Gastrocnemius medialis (tissue), 4 donors: ENCODE measurements at regions not wholly inside any gene's neighbourhood (a gene's known extent, or its start where the extent isn't known, plus 50 kb on each side); places are given as distances from the start of the nearest gene placed in this dataset.

Experiments
- ATAC-seq, 2 donors: fragments of 150-250 bp; one replicate each; pipeline ENCODE4 v1.9.1; 2016
- DNase-seq, 2 donors: peaks; one replicate each; pipeline ENCODE4 v3.0.0-alpha.2; 2019
- H3K27ac ChIP-seq, 4 donors: fragments of 200-600 bp; sonication (generic); 1 replicate in 1 of 4; 2 replicates in 3 of 4; pipeline ENCODE4 v1.5.1; 2016 to 2018; ENCODE audit warnings: mild to moderate bottlenecking in 2 of 4, moderate library complexity in 1 of 4
- H3K27me3 ChIP-seq, 3 donors: fragments of 200-600 bp; sonication (generic) in 2 of 3; 1 replicate in 1 of 3; 2 replicates in 2 of 3; pipeline versions ENCODE4 v1.5.1 to v1.6.0; 2016 to 2019; ENCODE audit warnings: mild to moderate bottlenecking in 1 of 3, moderate library complexity in 1 of 3
- H3K36me3 ChIP-seq, 2 donors: fragments of 200-600 bp; sonication (generic) in 1 of 2; one replicate each; pipeline ENCODE4 v1.5.1; 2017 to 2018
- H3K4me1 ChIP-seq, 2 donors: fragments of 200-600 bp; sonication (generic) in 1 of 2; one replicate each; pipeline ENCODE4 v1.5.1; 2016 to 2017; ENCODE audit warnings: mild to moderate bottlenecking in 2 of 2
- H3K4me3 ChIP-seq, 4 donors: fragments of 200-600 bp; sonication (generic) in 3 of 4; 1 replicate in 1 of 4; 2 replicates in 3 of 4; pipeline ENCODE4 v1.5.1; 2016 to 2019; ENCODE audit warnings: mild to moderate bottlenecking in 2 of 4
- H3K9me3 ChIP-seq, 3 donors: fragments of 200-600 bp; sonication (generic) in 2 of 3; 1 replicate in 1 of 3; 2 replicates in 2 of 3; pipeline ENCODE4 v1.5.1; 2016 to 2019
- POLR2A ChIP-seq, 2 donors: fragments of 450-650 bp; IDR thresholded peaks; one replicate each; pipeline ENCODE4 v1.6.1; 2017; ENCODE audit warnings: antibody characterized with exemption in 2 of 2, mild to moderate bottlenecking in 2 of 2, moderate library complexity in 2 of 2
- in situ Hi-C, 4 donors: fragments of 200-750 bp; cut with MboI; loops; one replicate each; pipeline versions ENCODE4 v1.15.0 to v1.8.0; 2017; ENCODE audit warnings: low sequenced_read_pairs in 4 of 4
- intact Hi-C: fragments of 100-400 bp; cut with DNase I; formaldehyde crosslinking; loops from one replicate; pipeline ENCODE4 v1.15.1; 2023; ENCODE audit warnings: low total_unique reads
- TF ChIP-seq, protein P1 (sequence below), 5 experiments: fragments of 450-650 bp in 3 of 5; fragments of 200-600 bp in 2 of 5; sonication (generic) in 2 of 5; IDR thresholded peaks in 4 of 5; conservative IDR thresholded peaks in 1 of 5; 1 replicate in 4 of 5; 2 replicates in 1 of 5; pipeline ENCODE4 v1.5.1; 2016 to 2019; ENCODE audit warnings: antibody characterized with exemption in 5 of 5, mild to moderate bottlenecking in 3 of 5, moderate library complexity in 3 of 5

DNA sequence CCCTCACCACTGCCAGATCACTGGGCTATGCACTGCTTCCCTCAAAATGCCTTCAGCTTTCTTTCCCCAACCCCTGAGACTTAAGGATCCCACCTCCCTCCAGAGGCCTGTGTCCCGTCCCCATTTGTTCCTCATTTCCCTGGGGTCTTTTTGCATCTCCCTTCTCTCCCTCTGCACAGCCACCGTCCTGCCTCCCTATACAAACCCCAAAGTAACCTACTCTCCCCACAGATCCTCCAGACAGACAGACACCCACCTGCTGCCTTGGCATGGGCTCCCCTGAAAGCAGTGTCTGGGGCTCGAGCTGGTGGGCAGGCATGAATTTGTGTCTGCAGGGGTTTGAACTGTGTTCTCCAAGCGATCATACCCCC, 69.4 kb upstream of the TNRC6C start:
- in situ Hi-C loops (no loop called here), intact Hi-C loops (loop anchor here (5.0 kb wide), 3 partner anchors 57 to 567 kb away; no protein-coding TSS in a partner anchor)
- H3K4me3 ChIP-seq = no peak overlapping the region
- no peaks in the 10 kb centered on the region for H3K27me3 ChIP-seq
- no peak for TF ChIP-seq POLR2A (IDR thresholded peaks at IDR 0.05)
- TF ChIP-seq, protein P1, sequence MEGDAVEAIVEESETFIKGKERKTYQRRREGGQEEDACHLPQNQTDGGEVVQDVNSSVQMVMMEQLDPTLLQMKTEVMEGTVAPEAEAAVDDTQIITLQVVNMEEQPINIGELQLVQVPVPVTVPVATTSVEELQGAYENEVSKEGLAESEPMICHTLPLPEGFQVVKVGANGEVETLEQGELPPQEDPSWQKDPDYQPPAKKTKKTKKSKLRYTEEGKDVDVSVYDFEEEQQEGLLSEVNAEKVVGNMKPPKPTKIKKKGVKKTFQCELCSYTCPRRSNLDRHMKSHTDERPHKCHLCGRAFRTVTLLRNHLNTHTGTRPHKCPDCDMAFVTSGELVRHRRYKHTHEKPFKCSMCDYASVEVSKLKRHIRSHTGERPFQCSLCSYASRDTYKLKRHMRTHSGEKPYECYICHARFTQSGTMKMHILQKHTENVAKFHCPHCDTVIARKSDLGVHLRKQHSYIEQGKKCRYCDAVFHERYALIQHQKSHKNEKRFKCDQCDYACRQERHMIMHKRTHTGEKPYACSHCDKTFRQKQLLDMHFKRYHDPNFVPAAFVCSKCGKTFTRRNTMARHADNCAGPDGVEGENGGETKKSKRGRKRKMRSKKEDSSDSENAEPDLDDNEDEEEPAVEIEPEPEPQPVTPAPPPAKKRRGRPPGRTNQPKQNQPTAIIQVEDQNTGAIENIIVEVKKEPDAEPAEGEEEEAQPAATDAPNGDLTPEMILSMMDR (IDR thresholded peaks at IDR 0.05 in 4 of 5, conservative IDR thresholded peaks at IDR 0.05 in 1 of 5) = no peak
- ATAC-seq (no peak), DNase-seq (no peak)
- no peaks in the 10 kb centered on the region for H3K36me3 ChIP-seq
- no peaks in the 10 kb centered on the region for H3K9me3 ChIP-seq
- H3K27ac ChIP-seq = no peak overlapping the region
- peaks cover 5 to 11% of the 10 kb centered on the region in 2 donors for H3K4me1 ChIP-seq

DNA sequence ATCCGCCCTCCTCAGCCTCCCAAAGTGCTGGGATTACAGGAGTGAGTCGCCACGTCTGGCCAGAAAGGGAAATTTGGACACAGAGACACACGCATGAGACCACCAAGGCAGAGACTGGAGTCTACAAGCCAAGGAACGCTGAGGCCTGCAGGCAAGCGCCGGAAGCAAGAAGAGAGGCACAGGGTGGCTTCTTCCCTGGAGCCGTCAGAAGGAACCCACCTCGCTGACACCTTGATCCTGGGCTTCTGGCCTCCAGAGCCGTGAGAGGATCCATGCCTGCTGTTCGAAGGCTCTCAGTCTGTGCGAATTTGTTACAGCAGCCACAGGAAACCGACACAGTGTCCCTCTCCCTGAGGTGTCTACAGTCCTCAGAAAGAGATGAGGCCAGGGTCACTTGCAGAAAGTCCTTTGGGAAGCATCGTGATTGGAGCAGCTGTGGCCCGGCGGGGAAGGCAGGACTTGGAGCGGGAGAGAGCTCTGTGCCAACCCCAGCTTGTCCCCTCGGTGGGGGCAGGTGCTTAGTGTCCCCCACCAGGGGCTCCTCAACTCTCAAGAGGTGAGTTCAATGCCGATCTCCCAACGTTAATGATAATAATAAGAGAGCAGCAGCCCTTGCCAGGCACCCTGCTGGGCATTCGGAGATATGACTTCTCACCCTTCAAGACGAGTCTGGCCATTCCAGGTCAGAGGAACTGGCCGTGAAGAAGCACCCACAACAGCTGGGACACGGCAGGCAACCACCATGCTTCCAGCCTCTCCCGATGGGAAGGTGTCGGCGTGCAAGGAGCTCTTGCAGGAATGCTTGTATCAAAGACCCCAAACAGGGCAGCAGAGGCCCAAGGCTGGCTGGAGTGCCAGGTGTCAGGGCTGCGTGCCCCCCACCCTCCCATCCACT, 68.4 kb upstream of the TNRC6C start:
- intact Hi-C loops = loop anchor here (5.0 kb wide), 3 partner anchors 58 to 568 kb away; no protein-coding TSS in a partner anchor
- Histone ChIP-seq H3K27me3 (no peaks in the 10 kb centered on the region), H3K27ac (no peak overlapping the region), H3K9me3 (no peaks in the 10 kb centered on the region), H3K4me1 (peaks cover 5 to 11% of the 10 kb centered on the region in 2 donors), H3K36me3 (no peaks in the 10 kb centered on the region), H3K4me3 (no peak overlapping the region)
- in situ Hi-C loops = no loop called here
- ATAC-seq (no peak), DNase-seq (no peak)
- TF ChIP-seq, protein P1 (IDR thresholded peaks at IDR 0.05 in 4 of 5, conservative IDR thresholded peaks at IDR 0.05 in 1 of 5) = no peak
- no peak for TF ChIP-seq POLR2A (IDR thresholded peaks at IDR 0.05)

DNA sequence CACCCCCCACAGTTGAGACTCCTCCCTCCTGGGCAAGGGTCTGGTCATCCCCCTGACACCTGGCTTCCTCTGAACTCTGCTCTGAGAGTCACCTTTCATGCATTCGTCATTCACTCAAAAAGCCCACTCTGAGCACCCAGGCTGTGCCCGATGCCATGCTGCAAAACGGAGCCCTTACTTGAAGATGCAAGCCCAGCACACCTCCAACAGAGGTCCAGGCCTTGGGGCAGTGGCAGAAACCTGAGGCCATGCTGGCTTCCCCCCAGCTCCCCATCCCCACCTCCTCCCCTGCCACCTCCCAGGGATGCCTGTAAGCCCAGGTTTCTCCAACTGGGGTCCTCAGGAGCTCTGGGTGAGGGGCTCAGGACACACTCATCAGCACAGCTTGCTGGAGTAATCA, 67.7 kb upstream of the TNRC6C start:
- Histone ChIP-seq H3K36me3 (no peaks in the 10 kb centered on the region), H3K4me3 (no peak overlapping the region), H3K27ac (no peak overlapping the region), H3K4me1 (peaks cover 5 to 11% of the 10 kb centered on the region in 2 donors), H3K27me3 (no peaks in the 10 kb centered on the region), H3K9me3 (no peaks in the 10 kb centered on the region)
- no peak for TF ChIP-seq POLR2A (IDR thresholded peaks at IDR 0.05)
- TF ChIP-seq, protein P1 (IDR thresholded peaks at IDR 0.05 in 4 of 5, conservative IDR thresholded peaks at IDR 0.05 in 1 of 5) = no peak
- intact Hi-C loops (no loop called here), in situ Hi-C loops (no loop called here)
- DNase-seq (no peak), ATAC-seq (no peak)

- DNase-seq (no peak), ATAC-seq (no peak)
- H3K4me1 ChIP-seq = peaks cover 5 to 11% of the 10 kb centered on the region in 2 donors
- no peak overlapping the region for H3K27ac ChIP-seq
- no peaks in the 10 kb centered on the region for H3K27me3 ChIP-seq
- intact Hi-C loops = no loop called here
- in situ Hi-C loops = no loop called here
- no peaks in the 10 kb centered on the region for H3K36me3 ChIP-seq
- H3K4me3 ChIP-seq = no peak overlapping the region
- TF ChIP-seq, protein P1 (IDR thresholded peaks at IDR 0.05 in 4 of 5, conservative IDR thresholded peaks at IDR 0.05 in 1 of 5) = no peak
- TF ChIP-seq POLR2A (IDR thresholded peaks at IDR 0.05) = no peak
- no peaks in the 10 kb centered on the region for H3K9me3 ChIP-seq
Measured at GRCh38 chr17:77891602-77892001, 66.9 kb upstream of the TNRC6C start.
